ENCODE measurements at regions not wholly inside any gene's neighbourhood (a gene's known extent, or its start where the extent isn't known, plus 50 kb on each side); places are given as distances from the start of the nearest gene placed in this dataset.
A peak's percentile ranks its signal among the peaks of the same experiment; 100 is the strongest.
"Not testable (repeated sequence)": the region's sequence is repeated elsewhere in the genome, so short reads cannot be mapped to it uniquely, and the experiment has no call there.

- DNase-seq (ENCODE audit: low spot score): no peak
These were observed 124.5 kb downstream of the DUSP6 start for GRCh38 chr12:89227774-89228173.

GRCh38 chr12:89225808-89226411, 126.4 kb downstream of the DUSP6 start:
- DNase-seq (ENCODE audit: low spot score): peak; percentile 69

GRCh38 chr12:89225401-89225800, 126.9 kb downstream of the DUSP6 start:
- DNase-seq (ENCODE audit: low spot score): peak; percentile 64

- DNase-seq (ENCODE audit: low spot score): not testable (repeated sequence)
These were observed 129.7 kb downstream of the DUSP6 start for GRCh38 chr12:89222580-89222979.

- DNase-seq (ENCODE audit: low spot score): no peak
These were observed 134.8 kb downstream of the DUSP6 start for GRCh38 chr12:89217472-89217871.

GRCh38 chr12:89216211-89216952, 135.9 kb downstream of the DUSP6 start:
- no peak for DNase-seq (ENCODE audit: low spot score)

GRCh38 chr12:89215196-89215595, 137.1 kb downstream of the DUSP6 start:
- no peak for DNase-seq (ENCODE audit: low spot score)

- DNase-seq (ENCODE audit: low spot score): no peak
These were observed 138.6 kb downstream of the DUSP6 start for GRCh38 chr12:89213747-89214146.

- no peak for DNase-seq (ENCODE audit: low spot score)
These were observed 139.2 kb downstream of the DUSP6 start for GRCh38 chr12:89213139-89213538.

GRCh38 chr12:89212339-89212771, 139.9 kb downstream of the DUSP6 start:
- DNase-seq (ENCODE audit: low spot score): no peak

GRCh38 chr12:89211456-89211855, 140.8 kb downstream of the DUSP6 start:
- no peak for DNase-seq (ENCODE audit: low spot score)

GRCh38 chr12:89210277-89210676, 142.0 kb downstream of the DUSP6 start:
- DNase-seq (ENCODE audit: low spot score): no peak

GRCh38 chr12:89208661-89209096, 143.6 kb downstream of the DUSP6 start:
- DNase-seq (ENCODE audit: low spot score): no peak

- DNase-seq (ENCODE audit: low spot score): no peak
These were observed 145.9 kb downstream of the DUSP6 start for GRCh38 chr12:89206390-89206789.

GRCh38 chr12:89205517-89205916, 146.8 kb downstream of the DUSP6 start:
- no peak for DNase-seq (ENCODE audit: low spot score)

- DNase-seq (ENCODE audit: low spot score): no peak
These were observed 149.2 kb downstream of the DUSP6 start for GRCh38 chr12:89203144-89203543.

GRCh38 chr12:89200217-89200616, 152.1 kb downstream of the DUSP6 start:
- DNase-seq (ENCODE audit: low spot score): no peak

- DNase-seq (ENCODE audit: low spot score): no peak
These were observed 156.8 kb downstream of the DUSP6 start for GRCh38 chr12:89195470-89195869.

GRCh38 chr12:89194683-89195082, 157.6 kb downstream of the DUSP6 start:
- no peak for DNase-seq (ENCODE audit: low spot score)

GRCh38 chr12:89192429-89192828, 159.9 kb downstream of the DUSP6 start:
- peak; percentile 1 for DNase-seq (ENCODE audit: low spot score)

GRCh38 chr12:89191597-89191996, 160.7 kb downstream of the DUSP6 start:
- DNase-seq (ENCODE audit: low spot score): not testable (repeated sequence)

- DNase-seq (ENCODE audit: low spot score): no peak
These were observed 162.9 kb downstream of the DUSP6 start for GRCh38 chr12:89189448-89189847.

- no peak for DNase-seq (ENCODE audit: low spot score)
These were observed 164.8 kb downstream of the DUSP6 start for GRCh38 chr12:89187507-89187906.

All from A172 (cell line).